Esophagus (tissue), 2 donors: ENCODE measurements at regions not wholly inside any gene's neighbourhood (a gene's known extent, or its start where the extent isn't known, plus 50 kb on each side); places are given as distances from the start of the nearest gene placed in this dataset.

Source experiments
- H3K27ac ChIP-seq, 2 donors: one replicate each; pipeline ENCODE4 v1.5.1; 2013; ENCODE audit warnings: low read depth in 2 of 2, mild to moderate bottlenecking in 2 of 2, inconsistent platforms in 1 of 2, low read length in 1 of 2, moderate library complexity in 1 of 2
- H3K27me3 ChIP-seq, 2 donors: one replicate each; pipeline ENCODE4 v1.6.1; 2013; ENCODE audit warnings: low read length in 2 of 2, control low read depth in 1 of 2, mild to moderate bottlenecking in 1 of 2; ENCODE audit not compliant: insufficient read depth in 2 of 2, control insufficient read depth in 1 of 2
- H3K36me3 ChIP-seq, 2 donors: one replicate each; pipeline ENCODE4 v1.6.1; 2013; ENCODE audit warnings: low read length in 1 of 2; ENCODE audit not compliant: control insufficient read depth in 2 of 2, insufficient read depth in 2 of 2
- H3K4me1 ChIP-seq, 2 donors: one replicate each; pipeline ENCODE4 v1.6.1; 2013; ENCODE audit warnings: low read length in 1 of 2; ENCODE audit not compliant: control insufficient read depth in 2 of 2, insufficient read depth in 2 of 2
- H3K4me3 ChIP-seq, 2 donors: one replicate each; pipeline ENCODE4 v1.5.1; 2013; ENCODE audit warnings: low read length in 2 of 2, mild to moderate bottlenecking in 2 of 2, low read depth in 1 of 2, moderate library complexity in 1 of 2
- H3K9me3 ChIP-seq, 2 donors: one replicate each; pipeline ENCODE4 v1.6.1; 2013; ENCODE audit warnings: mild to moderate bottlenecking in 2 of 2, low read depth in 1 of 2, low read length in 1 of 2, moderate library complexity in 1 of 2; ENCODE audit not compliant: control insufficient read depth in 2 of 2, insufficient read depth in 1 of 2
- WGBS, 2 donors: extraction: QIAGEN DNeasy Blood & Tissue Kit; methylation state at CpG; one replicate each; pipeline ENCODE4 v1.1.7; 2013; 5-methylcytosine and 5-hydroxymethylcytosine counted together
- donor health status: healthy with polysubstance abuse.
- donor health status: Bipolar disorder and iron deficiency.

DNA sequence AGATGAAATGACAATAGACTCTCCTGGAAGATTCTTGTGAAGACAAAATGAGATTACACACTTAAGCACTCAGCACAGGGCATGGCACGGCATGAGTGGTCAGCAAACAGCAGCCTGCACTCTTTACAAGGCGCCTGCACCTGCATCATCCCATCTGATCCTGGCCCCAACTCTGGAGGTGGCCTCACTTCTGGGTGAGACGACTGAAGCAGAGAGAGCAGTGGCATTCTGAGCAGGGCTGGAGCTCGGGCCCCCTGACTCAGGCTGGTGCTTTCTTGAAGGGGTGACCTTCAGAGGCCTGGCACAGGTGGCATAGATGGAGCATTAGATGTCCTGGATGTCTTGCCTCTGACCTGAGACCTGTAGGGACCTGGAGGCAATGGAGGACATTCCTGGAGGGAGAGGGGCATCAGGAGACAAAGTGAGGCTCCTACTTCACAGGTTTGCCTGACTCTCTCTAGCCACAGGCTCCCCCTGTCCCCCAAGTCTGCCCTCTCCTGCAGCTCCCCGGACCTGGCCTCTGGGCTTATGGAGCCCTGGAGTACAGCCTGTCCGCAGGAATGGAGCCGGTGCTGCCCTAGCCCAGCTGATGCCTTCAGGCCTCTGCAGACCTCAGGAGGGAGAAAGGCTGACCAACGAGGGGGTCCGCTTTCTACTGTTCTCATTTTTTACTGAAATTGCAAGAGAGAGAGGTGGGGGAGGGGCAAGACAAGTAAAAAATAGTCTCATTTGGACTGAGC lies 65.5 kb upstream of the THY1 start:
- no peak overlapping the region for H3K27ac ChIP-seq
- no peaks in the 10 kb centered on the region for H3K4me1 ChIP-seq
- H3K36me3 ChIP-seq = no peaks in the 10 kb centered on the region
- 79 to 80% methylated on average over 9 of the region's 9 CpGs for WGBS, 2 donors
- H3K27me3 ChIP-seq = no peaks in the 10 kb centered on the region
- no peak overlapping the region for H3K4me3 ChIP-seq
- no peaks in the 10 kb centered on the region for H3K9me3 ChIP-seq

DNA sequence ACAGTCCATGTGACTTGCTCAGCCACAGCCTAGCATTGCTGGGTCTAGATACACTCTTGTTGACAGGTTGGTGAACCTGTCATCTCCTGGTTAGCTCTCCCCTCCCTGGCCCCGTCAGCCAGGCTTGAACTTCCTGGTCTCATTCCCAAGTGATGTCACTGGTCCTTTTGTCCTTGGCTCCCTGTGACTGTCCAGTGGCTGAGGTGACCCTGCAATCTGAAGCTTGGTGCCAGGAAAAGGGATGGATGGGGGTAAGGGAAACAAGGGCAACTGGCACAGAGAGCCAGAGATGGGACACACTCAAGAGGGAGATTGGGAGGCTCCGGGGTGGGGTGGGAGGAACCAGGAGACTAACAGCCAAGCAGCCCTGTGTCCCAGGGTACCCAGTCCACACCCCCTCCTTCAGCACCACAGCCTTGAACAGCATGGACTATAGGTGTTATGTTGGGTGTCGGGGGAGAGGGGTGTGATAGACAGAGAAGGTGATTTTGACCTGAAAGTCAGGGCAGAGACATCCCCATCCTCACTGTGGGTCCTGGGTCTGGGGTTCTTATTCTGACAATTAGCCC lies 63.8 kb upstream of the THY1 start:
- H3K4me3 ChIP-seq = no peak overlapping the region
- WGBS, 2 donors = 68 to 81% methylated on average over 3 of the region's 3 CpGs
- no peaks in the 10 kb centered on the region for H3K4me1 ChIP-seq
- H3K27me3 ChIP-seq = no peaks in the 10 kb centered on the region
- no peak overlapping the region for H3K27ac ChIP-seq
- no peaks in the 10 kb centered on the region for H3K36me3 ChIP-seq
- no peaks in the 10 kb centered on the region for H3K9me3 ChIP-seq

DNA sequence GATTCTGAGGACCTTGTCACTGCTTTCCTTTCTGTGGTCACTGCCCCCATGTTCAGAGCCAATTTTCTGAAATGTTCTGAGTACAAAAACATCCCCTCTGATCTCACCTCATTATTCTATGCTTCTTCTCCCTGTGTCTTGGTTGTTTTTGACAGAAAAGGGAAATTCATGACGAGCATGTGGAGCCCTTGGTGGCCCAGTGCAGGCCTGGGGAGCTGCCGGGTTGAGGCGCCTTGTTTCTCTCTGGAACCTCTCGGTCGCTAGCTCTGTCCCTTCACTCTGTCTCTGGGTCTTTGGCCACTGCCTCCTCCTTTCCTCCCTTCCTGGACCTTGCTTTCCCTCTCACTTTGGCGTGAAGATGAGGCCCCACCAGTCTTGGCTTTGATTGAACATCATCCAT lies 63.0 kb upstream of the THY1 start:
- Histone ChIP-seq H3K27me3 (no peaks in the 10 kb centered on the region), H3K4me1 (peaks cover 0 to 3% of the 10 kb centered on the region in 2 donors), H3K9me3 (no peaks in the 10 kb centered on the region), H3K4me3 (no peak overlapping the region), H3K27ac (no peak overlapping the region), H3K36me3 (no peaks in the 10 kb centered on the region)
- 66 to 80% methylated on average over 5 of the region's 6 CpGs for WGBS, 2 donors

DNA sequence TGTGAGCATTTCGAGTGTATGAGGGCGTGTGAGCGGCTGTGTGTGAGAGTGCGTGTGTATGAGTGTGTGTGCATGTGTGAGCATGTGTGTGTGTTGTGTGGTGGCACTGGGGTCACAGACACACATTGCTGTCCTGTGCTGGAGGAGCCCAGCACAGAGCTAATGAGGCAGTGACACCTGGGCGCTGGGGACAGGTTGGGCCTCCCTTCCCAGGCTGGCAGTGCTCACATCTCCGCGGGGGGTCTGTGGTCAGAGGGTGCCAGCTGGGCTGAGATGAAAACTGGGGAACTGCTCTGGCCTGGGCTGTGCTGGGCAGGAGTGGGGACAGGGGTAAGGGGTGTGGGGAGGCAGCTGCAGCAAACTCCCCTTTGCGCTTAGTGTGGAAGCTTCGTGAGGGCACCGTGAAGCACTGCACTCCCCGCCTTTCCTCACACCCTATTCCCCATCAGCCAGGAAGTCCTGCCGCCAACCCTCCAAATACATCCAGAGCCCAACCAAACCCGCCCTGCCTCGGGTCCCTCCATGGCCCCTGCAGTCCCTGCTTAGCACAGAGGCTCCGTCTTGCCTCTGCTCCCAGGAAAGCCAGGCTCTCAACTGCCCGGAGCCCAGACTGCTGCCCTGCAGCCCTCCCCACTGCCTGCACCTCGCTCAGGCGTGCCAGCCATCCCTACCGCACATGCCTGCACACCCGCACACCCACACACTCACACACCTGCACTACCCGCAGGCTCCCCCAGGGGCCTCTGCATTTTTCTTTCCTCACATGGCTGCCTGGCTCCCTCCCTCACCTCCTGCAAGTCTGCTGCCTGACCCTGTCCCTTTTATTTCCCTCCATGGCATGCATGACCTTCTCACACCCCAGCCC lies 62.0 kb upstream of the THY1 start:
- 74 to 77% methylated on average over 21 of the region's 21 CpGs for WGBS, 2 donors
- peaks cover 0 to 3% of the 10 kb centered on the region in 2 donors for H3K4me1 ChIP-seq
- no peaks in the 10 kb centered on the region for H3K9me3 ChIP-seq
- no peak overlapping the region for H3K4me3 ChIP-seq
- H3K27me3 ChIP-seq = no peaks in the 10 kb centered on the region
- no peaks in the 10 kb centered on the region for H3K36me3 ChIP-seq
- no peak overlapping the region for H3K27ac ChIP-seq

DNA sequence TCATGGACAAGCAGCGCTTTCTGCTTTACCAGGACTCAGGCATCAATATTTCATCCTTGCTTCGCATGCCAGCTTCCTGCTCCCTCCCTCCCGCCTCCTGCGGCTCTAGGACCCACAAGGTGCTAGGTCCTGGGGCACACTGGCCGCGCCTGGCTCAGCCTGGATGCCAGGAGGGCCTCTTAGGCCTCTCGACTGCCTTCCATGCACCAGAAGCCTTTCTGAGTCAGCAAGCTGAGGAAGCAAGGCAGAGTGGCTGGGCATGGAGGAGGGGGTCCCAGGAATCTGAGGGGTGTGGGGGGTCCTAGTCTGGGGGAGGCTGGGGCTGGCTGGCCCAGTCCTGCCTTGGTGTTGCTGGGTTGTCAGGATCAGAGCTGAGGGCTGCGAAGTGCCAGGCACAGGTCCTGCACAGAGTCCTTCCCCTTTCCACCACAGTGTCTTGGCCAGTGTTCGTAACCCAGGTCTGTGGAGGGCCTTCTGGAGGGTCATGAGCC lies 61.0 kb upstream of the THY1 start:
- Histone ChIP-seq H3K27ac (no peak overlapping the region), H3K27me3 (no peaks in the 10 kb centered on the region), H3K4me1 (peaks cover 0 to 3% of the 10 kb centered on the region in 2 donors), H3K9me3 (no peaks in the 10 kb centered on the region), H3K36me3 (no peaks in the 10 kb centered on the region), H3K4me3 (no peak overlapping the region)
- WGBS, 2 donors = 88 to 95% methylated on average over 9 of the region's 9 CpGs

DNA sequence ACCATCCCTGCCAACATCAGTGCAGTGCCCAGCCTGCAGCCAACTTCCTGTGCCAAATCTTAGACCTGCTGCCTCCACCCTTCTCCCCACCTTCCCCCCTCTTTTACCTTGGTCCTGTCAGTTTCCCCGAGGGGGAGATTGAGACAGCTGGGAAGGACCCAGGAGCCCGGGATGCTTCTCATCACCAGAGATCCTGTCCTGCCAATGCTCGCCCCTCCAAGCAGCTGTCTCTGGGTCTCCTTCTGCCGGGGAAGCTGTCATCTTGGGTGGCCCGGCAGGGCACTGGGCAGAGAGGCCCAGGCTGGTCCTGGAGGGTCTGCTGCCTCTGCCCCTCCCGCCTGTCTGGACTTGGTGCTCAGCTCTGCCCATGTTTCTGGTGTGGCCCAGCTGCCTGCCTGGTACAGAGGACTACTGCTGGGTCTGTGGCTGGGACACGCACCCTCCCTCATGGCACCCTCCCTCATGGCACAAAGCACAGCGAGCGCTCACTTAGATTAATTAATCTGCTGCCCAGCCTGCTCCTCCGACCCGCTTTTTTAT lies 60.4 kb upstream of the THY1 start:
- WGBS, 2 donors = 79 to 85% methylated on average over 11 of the region's 11 CpGs
- H3K9me3 ChIP-seq = no peaks in the 10 kb centered on the region
- H3K4me1 ChIP-seq = peaks cover 0 to 3% of the 10 kb centered on the region in 2 donors
- H3K27me3 ChIP-seq = no peaks in the 10 kb centered on the region
- no peak overlapping the region for H3K4me3 ChIP-seq
- no peak overlapping the region for H3K27ac ChIP-seq
- H3K36me3 ChIP-seq = no peaks in the 10 kb centered on the region

DNA sequence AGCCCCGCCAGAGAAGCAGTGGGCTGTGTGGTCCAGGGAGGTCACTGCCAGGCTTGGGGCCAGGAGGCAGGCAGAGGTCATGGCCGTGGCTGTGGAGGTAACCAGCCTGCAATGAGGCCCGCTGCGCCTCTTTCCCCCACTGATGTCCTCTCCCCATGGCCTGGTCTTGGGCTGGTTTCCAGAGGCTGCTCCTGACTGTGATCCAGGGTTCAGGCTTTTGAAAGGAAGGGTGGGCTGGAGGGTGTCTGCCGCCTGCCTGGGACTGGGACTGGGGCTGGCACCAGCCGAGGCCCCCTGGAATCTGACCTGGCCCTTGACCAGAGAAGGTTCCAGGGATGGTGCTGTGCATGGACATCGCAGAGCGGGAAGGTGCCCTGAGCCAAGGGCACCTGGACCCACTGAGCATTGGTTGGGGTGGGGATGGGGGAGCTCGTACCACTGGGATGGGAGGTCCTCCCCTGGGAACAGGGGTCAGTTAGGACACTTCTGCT lies 59.6 kb upstream of the THY1 start:
- no peaks in the 10 kb centered on the region for H3K36me3 ChIP-seq
- peaks cover 0 to 3% of the 10 kb centered on the region in 2 donors for H3K4me1 ChIP-seq
- 82% methylated on average over 9 of the region's 9 CpGs for WGBS, 2 donors
- no peaks in the 10 kb centered on the region for H3K27me3 ChIP-seq
- no peak overlapping the region for H3K27ac ChIP-seq
- no peaks in the 10 kb centered on the region for H3K9me3 ChIP-seq
- no peak overlapping the region for H3K4me3 ChIP-seq

DNA sequence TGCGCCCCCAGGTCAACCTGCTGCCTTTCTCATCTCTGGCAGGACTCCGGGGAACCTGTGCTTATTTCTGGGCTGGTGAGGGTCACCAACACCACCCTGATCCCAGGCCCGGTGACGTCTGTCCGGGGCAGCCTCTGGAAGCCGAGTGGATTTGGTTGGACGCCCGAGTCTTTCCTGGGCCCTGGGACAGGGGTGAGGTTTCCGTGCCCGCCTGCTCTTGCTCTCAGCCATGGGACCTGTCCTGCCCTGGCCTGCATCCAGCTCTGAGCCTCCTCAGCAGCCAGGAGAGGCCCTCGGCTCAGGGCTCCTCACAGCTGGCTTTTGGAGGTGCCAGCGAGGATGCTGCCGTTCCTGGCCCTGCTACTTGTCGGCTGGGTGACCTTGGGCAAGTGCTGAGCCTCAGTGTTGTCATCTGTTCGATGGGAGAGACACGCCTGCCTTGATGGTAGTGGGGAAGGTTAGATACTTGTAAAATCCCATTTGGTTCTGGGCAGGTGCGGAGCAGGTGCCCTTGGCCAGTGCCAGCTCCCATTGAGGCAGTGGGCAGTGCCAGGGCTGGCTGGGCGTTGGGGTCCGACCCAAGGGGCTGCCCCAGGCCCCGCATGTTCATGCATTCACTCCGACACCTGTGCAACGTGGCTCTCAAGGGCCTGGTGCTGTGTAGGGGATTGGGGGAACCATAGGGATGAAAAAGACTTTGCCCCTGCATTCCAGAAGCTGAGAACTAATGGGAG lies 58.9 kb upstream of the THY1 start:
- 46 to 48% methylated on average over 22 of the region's 22 CpGs for WGBS, 2 donors
- Histone ChIP-seq H3K4me3 (peak overlapping the region in 1 of 2 donors; percentile 8), H3K4me1 (peaks cover 0 to 3% of the 10 kb centered on the region in 2 donors), H3K9me3 (no peaks in the 10 kb centered on the region), H3K36me3 (no peaks in the 10 kb centered on the region), H3K27ac (no peak overlapping the region), H3K27me3 (no peaks in the 10 kb centered on the region)
